ENCODE measurements at regions not wholly inside any gene's neighbourhood (a gene's known extent, or its start where the extent isn't known, plus 50 kb on each side); places are given as distances from the start of the nearest gene placed in this dataset.
"Not testable (repeated sequence)": the region's sequence is repeated elsewhere in the genome, so short reads cannot be mapped to it uniquely, and the experiment has no call there.

- DNase-seq (ENCODE audit: low read depth in 2 of 2): not testable (repeated sequence)
These were observed 83.1 kb upstream of the GOLGA6L4 start for GRCh38 chr15:84152381-84152979.

- not testable (repeated sequence) for DNase-seq (ENCODE audit: low read depth in 2 of 2)
These were observed 81.9 kb upstream of the GOLGA6L4 start for GRCh38 chr15:84153655-84154140.

- DNase-seq (ENCODE audit: low read depth in 2 of 2): not testable (repeated sequence)
These were observed 81.3 kb upstream of the GOLGA6L4 start for GRCh38 chr15:84154314-84154713.

GRCh38 chr15:84154787-84155186, 80.8 kb upstream of the GOLGA6L4 start:
- not testable (repeated sequence) for DNase-seq (ENCODE audit: low read depth in 2 of 2)

- not testable (repeated sequence) for DNase-seq (ENCODE audit: low read depth in 2 of 2)
These were observed 79.6 kb upstream of the GOLGA6L4 start for GRCh38 chr15:84155792-84156587.

- DNase-seq (ENCODE audit: low read depth in 2 of 2): not testable (repeated sequence)
These were observed 79.1 kb upstream of the GOLGA6L4 start for GRCh38 chr15:84156588-84156840.

GRCh38 chr15:84157056-84157632, 78.4 kb upstream of the GOLGA6L4 start:
- not testable (repeated sequence) for DNase-seq (ENCODE audit: low read depth in 2 of 2)

GRCh38 chr15:84157857-84158256, 77.7 kb upstream of the GOLGA6L4 start:
- not testable (repeated sequence) for DNase-seq (ENCODE audit: low read depth in 2 of 2)

- not testable (repeated sequence) for DNase-seq (ENCODE audit: low read depth in 2 of 2)
These were observed 76.0 kb upstream of the GOLGA6L4 start for GRCh38 chr15:84159346-84160269.

GRCh38 chr15:84164423-84165292, 70.9 kb upstream of the GOLGA6L4 start:
- not testable (repeated sequence) for DNase-seq (ENCODE audit: low read depth in 2 of 2)

GRCh38 chr15:84170029-84170428, 65.5 kb upstream of the GOLGA6L4 start:
- DNase-seq (ENCODE audit: low read depth in 2 of 2): not testable (repeated sequence)

- not testable (repeated sequence) for DNase-seq (ENCODE audit: low read depth in 2 of 2)
These were observed 62.4 kb upstream of the GOLGA6L4 start for GRCh38 chr15:84173231-84173610.

Data from stimulated activated CD8-positive, alpha-beta memory T cell treated with anti-CD3 and anti-CD28 coated beads, Interleukin-7, amount 100 ng/mL, for 1 hour (primary cell).